GF-D8 (cell line): ENCODE measurements at regions not wholly inside any gene's neighbourhood (a gene's known extent, or its start where the extent isn't known, plus 50 kb on each side); places are given as distances from the start of the nearest gene placed in this dataset.
"Not testable (repeated sequence)": the region's sequence is repeated elsewhere in the genome, so short reads cannot be mapped to it uniquely, and the experiment has no call there.

ENCODE experiments used
- DNase-seq: peaks from one replicate; lab custom pipeline; 2025; lab: John Stamatoyannopoulos, UW

DNA sequence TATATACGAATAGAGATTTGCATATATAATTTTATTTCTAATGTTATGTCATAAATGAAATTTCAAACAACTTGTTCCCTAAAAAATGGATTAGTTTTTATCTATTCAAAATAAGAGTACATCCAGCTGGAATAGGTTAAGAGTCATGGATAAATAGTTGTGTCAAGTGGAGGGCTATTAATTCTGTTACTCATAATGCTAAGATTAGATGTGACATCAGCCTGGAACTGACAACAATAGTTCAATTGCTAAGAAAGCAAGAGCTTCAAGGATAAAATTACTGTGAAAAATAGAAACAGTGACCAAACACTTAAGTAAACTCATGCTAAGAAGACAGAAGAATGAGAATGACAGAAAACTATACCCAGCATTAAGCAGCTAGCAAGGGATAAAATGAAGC, 92.2 kb upstream of the CDH9 start:
- no peak for DNase-seq

DNA sequence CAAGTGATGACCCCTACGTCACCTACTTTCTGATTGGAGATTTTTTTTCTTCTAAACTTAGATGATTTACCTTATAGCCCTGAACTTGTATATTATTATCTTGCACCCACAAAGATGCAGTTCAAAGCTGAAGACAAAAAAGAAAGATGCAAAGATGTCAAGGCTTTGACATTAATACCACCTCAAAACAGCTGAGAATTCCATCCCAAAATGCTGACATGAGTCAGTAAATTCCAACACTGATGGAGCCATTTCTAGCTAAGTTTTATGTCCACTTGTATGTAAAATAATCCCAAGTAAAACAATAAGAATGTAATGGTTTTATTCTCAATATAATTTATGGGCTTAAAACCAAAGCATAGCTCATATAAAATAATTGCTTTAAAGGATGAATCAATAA, 91.5 kb upstream of the CDH9 start:
- DNase-seq: no peak

DNA sequence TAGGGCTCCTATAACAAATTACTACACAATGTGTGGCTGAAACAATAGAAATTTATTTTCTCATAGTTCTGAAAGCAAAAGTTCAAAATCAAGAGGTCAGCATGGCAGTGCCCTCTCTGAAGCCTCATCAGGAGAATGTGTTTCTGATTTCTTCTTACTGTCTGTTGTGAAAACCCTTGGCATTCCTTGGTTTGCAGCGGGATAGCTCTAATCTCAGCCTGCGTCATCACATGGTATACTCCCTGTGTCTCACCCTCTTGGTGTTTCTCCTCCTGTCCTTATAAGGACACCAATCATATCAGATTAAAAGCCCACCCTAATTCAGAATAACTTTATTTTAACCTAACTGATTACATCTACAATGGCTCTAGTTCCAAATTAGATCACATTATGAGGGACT, 87.5 kb upstream of the CDH9 start:
- DNase-seq: no peak

DNA sequence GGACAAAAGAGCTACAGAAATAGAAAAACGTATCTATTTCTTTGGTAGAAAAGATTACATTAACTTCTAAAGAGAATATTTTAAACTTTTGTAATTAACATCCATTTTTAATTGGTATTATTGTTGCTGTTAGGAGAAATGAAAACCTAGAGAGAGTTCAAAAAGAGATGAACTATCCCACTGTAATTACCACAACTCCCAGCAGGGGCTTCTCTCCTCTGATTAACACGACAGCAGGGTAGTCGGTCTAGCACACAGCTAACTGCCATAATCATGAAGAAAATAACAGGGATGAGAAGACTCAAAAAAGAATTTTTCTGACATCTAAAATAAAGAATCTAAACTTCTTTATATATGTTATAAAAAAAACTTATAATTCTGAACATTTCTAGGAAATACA, 86.2 kb upstream of the CDH9 start:
- DNase-seq: no peak

DNA sequence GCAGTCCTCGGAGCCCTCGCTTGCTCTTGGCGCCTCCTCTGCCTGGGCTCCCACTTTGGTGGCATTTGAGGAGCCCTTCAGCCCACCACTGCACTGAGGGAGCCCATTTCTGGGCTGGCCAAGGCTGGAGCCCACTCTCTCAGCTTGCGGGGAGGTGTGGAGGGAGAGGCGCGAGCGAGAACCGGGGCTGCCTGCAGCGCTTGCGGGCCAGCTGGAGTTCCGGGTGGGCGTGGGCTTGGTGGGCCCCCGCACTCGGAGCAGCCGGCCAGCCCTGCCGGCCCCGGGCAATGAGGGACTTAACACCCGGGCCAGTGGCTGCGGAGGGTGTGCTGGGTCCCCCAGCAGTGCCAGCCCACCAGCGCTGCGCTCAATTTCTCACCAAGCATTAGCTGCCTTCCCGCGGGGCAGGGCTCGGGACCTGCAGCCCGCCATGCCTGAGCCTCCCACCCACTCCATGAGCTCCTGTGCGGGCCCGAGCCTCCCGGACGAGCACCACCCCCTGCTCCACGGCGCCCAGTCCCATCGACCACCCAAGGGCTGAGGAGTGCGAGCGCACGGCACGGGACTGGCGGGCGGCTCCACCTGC, 81.4 kb upstream of the CDH9 start:
- DNase-seq: not testable (repeated sequence)

DNA sequence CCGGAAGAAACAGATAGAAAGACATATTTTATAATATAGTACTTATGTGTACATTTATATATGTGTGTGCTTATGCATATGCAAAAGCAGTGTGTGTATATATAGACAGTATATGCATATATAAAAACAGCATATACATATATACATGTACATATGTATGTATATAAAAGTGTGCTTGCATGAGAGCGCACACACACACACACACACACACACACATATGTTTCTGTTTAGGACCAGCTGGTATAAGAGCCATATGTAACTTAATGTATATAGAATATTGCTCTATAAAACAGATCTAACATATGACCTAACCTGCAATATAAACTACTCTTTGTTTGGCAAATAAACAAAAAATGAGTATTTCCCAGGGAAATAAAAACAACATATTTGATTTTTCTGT, 65.1 kb upstream of the CDH9 start:
- DNase-seq: no peak

DNA sequence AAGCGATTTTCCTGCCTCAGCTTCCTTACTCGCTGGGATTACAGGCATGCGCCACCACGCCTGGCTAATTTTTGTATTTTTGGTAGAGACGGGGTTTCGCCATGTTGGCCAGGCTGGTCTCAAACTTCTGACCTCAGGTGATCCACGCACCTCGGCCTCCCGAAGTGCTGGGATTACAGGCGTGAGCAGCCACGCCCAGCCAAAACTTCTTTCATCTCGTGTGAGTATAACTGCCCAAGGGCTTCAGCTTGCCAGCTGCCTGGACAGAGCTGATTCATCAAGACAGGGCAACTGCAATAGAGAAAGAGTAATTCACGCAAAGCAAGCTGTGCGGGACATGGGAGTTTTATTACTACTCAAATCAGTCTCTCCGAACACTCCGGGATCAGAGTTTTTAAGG, 57.4 kb upstream of the CDH9 start:
- not testable (repeated sequence) for DNase-seq

DNA sequence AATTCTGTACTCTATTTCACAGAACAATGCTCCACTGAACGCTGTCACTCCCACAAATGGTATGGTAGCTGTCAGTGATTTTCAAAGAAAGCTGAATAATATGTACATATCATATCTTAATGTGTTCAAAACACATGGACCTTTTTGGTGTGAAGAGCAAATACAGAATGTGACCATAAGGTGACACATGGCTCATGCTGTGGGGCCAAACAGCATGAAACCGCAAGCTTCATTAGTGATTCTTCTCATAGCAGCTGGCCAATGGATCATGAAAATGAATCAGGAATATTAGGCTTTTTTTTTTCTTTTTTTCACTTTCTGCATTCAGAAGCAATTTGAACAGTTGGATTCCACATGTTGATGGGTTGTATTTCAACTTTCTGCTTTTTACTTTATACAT, 54.9 kb upstream of the CDH9 start:
- DNase-seq: no peak

DNA sequence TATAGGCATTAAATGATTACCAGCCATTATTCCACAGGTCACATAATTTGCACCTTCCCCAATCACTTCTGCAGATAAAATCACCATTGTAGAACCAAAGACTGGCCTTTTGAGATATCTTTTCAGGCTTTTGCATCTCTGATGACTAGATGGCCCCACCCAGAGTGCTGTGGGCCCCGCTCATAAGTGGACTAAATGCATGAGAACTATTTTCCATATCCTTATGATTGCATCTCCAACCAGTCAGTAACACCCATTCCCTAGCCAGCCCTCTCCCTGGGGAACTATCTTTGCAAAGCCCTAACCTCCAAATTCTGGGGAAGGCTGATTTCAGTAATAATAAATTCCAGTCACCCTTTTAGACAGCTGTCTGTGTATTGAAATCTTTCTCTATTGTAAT, 53.5 kb upstream of the CDH9 start:
- DNase-seq: no peak

DNA sequence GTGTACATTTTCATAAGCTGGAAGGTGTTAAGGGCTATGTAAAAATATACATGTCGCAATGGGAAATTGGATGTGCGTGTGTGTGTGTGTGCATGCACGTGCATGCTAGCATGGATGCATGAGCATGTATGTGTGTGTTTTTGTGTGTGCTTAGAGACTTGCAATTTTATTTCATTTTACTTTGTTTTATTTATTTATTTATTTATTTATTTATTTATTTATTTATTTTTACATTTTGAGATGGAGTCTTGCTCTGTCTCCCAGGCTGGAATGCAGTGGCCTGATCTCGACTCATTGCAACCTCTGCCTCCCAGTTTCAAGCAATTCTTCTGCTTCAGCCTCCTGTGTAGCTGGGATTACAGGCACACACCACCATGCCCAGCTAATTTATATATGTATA, 50.4 kb upstream of the CDH9 start:
- not testable (repeated sequence) for DNase-seq
